Liver (tissue), 8 donors: ENCODE measurements at regions not wholly inside any gene's neighbourhood (a gene's known extent, or its start where the extent isn't known, plus 50 kb on each side); places are given as distances from the start of the nearest gene placed in this dataset.

Source experiments
- DNase-seq: peaks from one replicate; pipeline ENCODE4 v3.0.0-alpha.2; 2017; ENCODE audit warnings: low spot score
- H3K27ac ChIP-seq, 2 donors: one replicate each; pipeline ENCODE4 v1.7.0; 2013; ENCODE audit warnings: inconsistent platforms in 2 of 2, low read length in 2 of 2, control low read depth in 1 of 2, low read depth in 1 of 2, mild to moderate bottlenecking in 1 of 2
- H3K27me3 ChIP-seq, 4 donors: one replicate each; pipeline versions ENCODE4 v1.6.1 to v1.7.0; 2013; ENCODE audit warnings: low read length in 3 of 4, inconsistent platforms in 1 of 4, mild to moderate bottlenecking in 1 of 4, moderate library complexity in 1 of 4; ENCODE audit not compliant: control insufficient read depth in 4 of 4, insufficient read depth in 4 of 4
- H3K36me3 ChIP-seq, 4 donors: one replicate each; pipeline versions ENCODE4 v1.6.1 to v1.7.0; 2013; ENCODE audit warnings: low read length in 3 of 4, mild to moderate bottlenecking in 3 of 4, low read depth in 1 of 4, moderate library complexity in 1 of 4; ENCODE audit not compliant: control insufficient read depth in 4 of 4, insufficient read depth in 3 of 4
- H3K4me1 ChIP-seq, 4 donors: one replicate each; pipeline versions ENCODE4 v1.6.1 to v1.7.0; 2013; ENCODE audit warnings: low read length in 3 of 4, mild to moderate bottlenecking in 3 of 4, moderate library complexity in 1 of 4; ENCODE audit not compliant: control insufficient read depth in 4 of 4, insufficient read depth in 4 of 4
- H3K4me3 ChIP-seq, 3 donors: one replicate each; pipeline versions ENCODE4 v1.6.1 to v1.7.0; 2013; ENCODE audit warnings: low read length in 3 of 3, control low read depth in 1 of 3, low read depth in 1 of 3, mild to moderate bottlenecking in 1 of 3
- H3K9ac ChIP-seq, 2 donors: one replicate each; pipeline ENCODE4 v1.7.0; 2013; ENCODE audit warnings: low read length in 2 of 2, mild to moderate bottlenecking in 2 of 2, moderate library complexity in 2 of 2, control low read depth in 1 of 2, low read depth in 1 of 2
- H3K9me3 ChIP-seq, 4 donors: one replicate each; pipeline versions ENCODE4 v1.6.1 to v1.7.0; 2013; ENCODE audit warnings: low read length in 3 of 4; ENCODE audit not compliant: control insufficient read depth in 4 of 4
- ATF3 ChIP-seq: IDR thresholded peaks from 2 replicates; pipeline ENCODE4 v1.6.1; 2016; ENCODE audit warnings: antibody characterized with exemption
- CTCF ChIP-seq: fragments of 150-350 bp; IDR thresholded peaks from 2 replicates; pipeline ENCODE4 v1.5.1; 2017; ENCODE audit warnings: improper control_type of control experiment, low read depth, low read length; ENCODE audit not compliant: missing input control
- EGR1 ChIP-seq, 2 donors: IDR thresholded peaks; 2 replicates each; pipeline ENCODE4 v1.6.1; 2016 to 2018; ENCODE audit warnings: antibody characterized with exemption in 2 of 2, low read depth in 2 of 2
- FOXA1 ChIP-seq: IDR thresholded peaks from 2 replicates; pipeline ENCODE4 v1.6.1; 2016; ENCODE audit warnings: antibody characterized with exemption
- FOXA2 ChIP-seq: IDR thresholded peaks from 2 replicates; pipeline ENCODE4 v1.6.1; 2016; ENCODE audit warnings: antibody characterized with exemption
- GABPA ChIP-seq, 2 donors: IDR thresholded peaks in 1 of 2; conservative IDR thresholded peaks in 1 of 2; 2 replicates each; pipeline ENCODE4 v1.6.1; 2016; ENCODE audit warnings: antibody characterized with exemption in 2 of 2, mild to moderate bottlenecking in 1 of 2, moderate library complexity in 1 of 2
- HNF4A ChIP-seq, 2 donors: conservative IDR thresholded peaks; 2 replicates each; pipeline ENCODE4 v1.6.1; 2016; ENCODE audit warnings: antibody characterized with exemption in 2 of 2, mild to moderate bottlenecking in 2 of 2
- HNF4G ChIP-seq: IDR thresholded peaks from 2 replicates; pipeline ENCODE4 v1.6.1; 2016; ENCODE audit warnings: antibody characterized with exemption
- JUND ChIP-seq, 2 donors: IDR thresholded peaks; 2 replicates each; pipeline ENCODE4 v1.6.1; 2016; ENCODE audit warnings: antibody characterized with exemption in 2 of 2
- MAX ChIP-seq: IDR thresholded peaks from 2 replicates; pipeline ENCODE4 v1.6.1; 2016; ENCODE audit warnings: antibody characterized with exemption
- NR2F2 ChIP-seq: IDR thresholded peaks from 2 replicates; pipeline ENCODE4 v1.6.1; 2016; ENCODE audit warnings: antibody characterized with exemption
- REST ChIP-seq: IDR thresholded peaks from 2 replicates; pipeline ENCODE4 v1.6.1; 2016; ENCODE audit warnings: antibody characterized with exemption, mild to moderate bottlenecking
- RXRA ChIP-seq, 2 donors: IDR thresholded peaks; 2 replicates each; pipeline ENCODE4 v1.6.1; 2017 to 2018; ENCODE audit warnings: antibody characterized with exemption in 2 of 2, mild to moderate bottlenecking in 1 of 2
- SP1 ChIP-seq: IDR thresholded peaks from 2 replicates; pipeline ENCODE4 v1.6.1; 2018; ENCODE audit warnings: antibody characterized with exemption, mild to moderate bottlenecking
- TAF1 ChIP-seq: conservative IDR thresholded peaks from 2 replicates; pipeline ENCODE4 v1.6.1; 2016; ENCODE audit warnings: antibody characterized with exemption, mild to moderate bottlenecking
- YY1 ChIP-seq: IDR thresholded peaks from 2 replicates; pipeline ENCODE4 v1.6.1; 2016; ENCODE audit warnings: antibody characterized with exemption, mild to moderate bottlenecking
- ZBTB33 ChIP-seq: IDR thresholded peaks from 2 replicates; pipeline ENCODE4 v1.6.1; 2016; ENCODE audit warnings: antibody characterized with exemption
- WGBS: extraction: QIAGEN DNeasy Blood & Tissue Kit; methylation state at CpG from one replicate; pipeline ENCODE4 v1.1.7; 2013; 5-methylcytosine and 5-hydroxymethylcytosine counted together
- donor health status: healthy.
- donor health status: healthy.
- donor health status: healthy.
- donor health status: healthy.
- donor health status: healthy.

- WGBS, result 49% methylated on average over 1 of the region's 1 CpG
- no peaks in the 10 kb centered on the region for H3K36me3 ChIP-seq
- no peaks in the 10 kb centered on the region for H3K9me3 ChIP-seq
- H3K4me3 ChIP-seq, result no peak overlapping the region
- no peak overlapping the region for H3K9ac ChIP-seq
- TF ChIP-seq YY1 (no peak), JUND (IDR thresholded peaks at IDR 0.05) (no peak), NR2F2 (no peak), FOXA2 (no peak)
- DNase-seq, result no peak
- no peak overlapping the region for H3K27ac ChIP-seq
- H3K4me1 ChIP-seq, result no peaks in the 10 kb centered on the region
- no peaks in the 10 kb centered on the region for H3K27me3 ChIP-seq
Observed at GRCh38 chr5:162434281-162434680, 366.7 kb downstream of the GABRG2 start.

GRCh38 chr5:162436055-162436454, 368.5 kb downstream of the GABRG2 start:
- DNase-seq, result no peak
- Histone ChIP-seq H3K9ac (no peak overlapping the region), H3K4me3 (no peak overlapping the region), H3K9me3 (no peaks in the 10 kb centered on the region), H3K27ac (no peak overlapping the region), H3K27me3 (no peaks in the 10 kb centered on the region), H3K4me1 (no peaks in the 10 kb centered on the region), H3K36me3 (no peaks in the 10 kb centered on the region)
- TF ChIP-seq ATF3, result no peak
- TF ChIP-seq FOXA2, result no peak
- TF ChIP-seq CTCF, result no peak
- TF ChIP-seq SP1, result no peak
- no peak for TF ChIP-seq YY1
- no peak for TF ChIP-seq HNF4A (conservative IDR thresholded peaks at IDR 0.05)
- no peak for TF ChIP-seq FOXA1
- no peak for TF ChIP-seq EGR1 (IDR thresholded peaks at IDR 0.05; ENCODE audit: low read depth in 2 of 2)
- TF ChIP-seq REST, result no peak
- TF ChIP-seq RXRA (IDR thresholded peaks at IDR 0.05), result no peak
- no peak for TF ChIP-seq GABPA (IDR thresholded peaks at IDR 0.05 in 1 of 2, conservative IDR thresholded peaks at IDR 0.05 in 1 of 2)
- no peak for TF ChIP-seq TAF1
- 92% methylated on average over 2 of the region's 2 CpGs for WGBS

- WGBS, result 71% methylated on average over 6 of the region's 6 CpGs
- H3K9ac ChIP-seq, result no peak overlapping the region
- H3K27ac ChIP-seq, result no peak overlapping the region
- no peak overlapping the region for H3K4me3 ChIP-seq
- no peaks in the 10 kb centered on the region for H3K36me3 ChIP-seq
- DNase-seq, result no peak
- no peaks in the 10 kb centered on the region for H3K4me1 ChIP-seq
- no peaks in the 10 kb centered on the region for H3K27me3 ChIP-seq
- H3K9me3 ChIP-seq, result no peaks in the 10 kb centered on the region
- TF ChIP-seq NR2F2 (no peak), TAF1 (no peak), YY1 (no peak), GABPA (IDR thresholded peaks at IDR 0.05 in 1 of 2, conservative IDR thresholded peaks at IDR 0.05 in 1 of 2) (no peak), RXRA (IDR thresholded peaks at IDR 0.05) (no peak), FOXA1 (no peak), CTCF (no peak), FOXA2 (no peak), ZBTB33 (no peak), JUND (IDR thresholded peaks at IDR 0.05) (no peak), MAX (no peak), HNF4G (no peak), EGR1 (IDR thresholded peaks at IDR 0.05; ENCODE audit: low read depth in 2 of 2) (no peak), SP1 (no peak)
Observed at GRCh38 chr5:162444129-162444762, 376.7 kb downstream of the GABRG2 start.
